Fibroblast of the conjunctiva (primary cell): ENCODE measurements at regions not wholly inside any gene's neighbourhood (a gene's known extent, or its start where the extent isn't known, plus 50 kb on each side); places are given as distances from the start of the nearest gene placed in this dataset.

Source experiments
- DNase-seq: peaks from one replicate; pipeline ENCODE4 v3.0.0-alpha.2; 2010; ENCODE audit warnings: low read depth

- DNase-seq = no peak
Observed at GRCh38 chr16:73304008-73304774, 256.3 kb upstream of the ZFHX3 start.

DNA sequence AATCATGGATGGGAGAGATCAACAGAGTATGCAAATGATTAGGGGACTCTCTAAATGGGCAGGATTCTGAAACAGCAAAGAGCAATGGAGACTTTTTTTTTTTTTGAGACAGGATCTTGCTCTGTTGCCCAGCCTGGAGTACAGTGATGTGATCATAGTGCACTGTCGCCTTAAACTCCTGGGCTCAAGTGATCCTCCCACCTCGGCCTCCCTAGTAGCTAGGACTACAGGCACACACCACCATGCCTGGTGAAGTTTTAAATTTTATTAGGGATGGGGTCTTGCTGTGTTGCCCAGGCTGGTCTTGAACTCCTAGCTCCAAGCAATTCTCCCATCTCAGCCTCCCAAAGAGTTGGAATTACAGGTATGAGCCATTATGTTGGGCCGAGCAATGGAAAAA, 255.0 kb upstream of the ZFHX3 start:
- no peak for DNase-seq

- no peak for DNase-seq
Observed at GRCh38 chr16:73301984-73302383, 254.1 kb upstream of the ZFHX3 start.

DNA sequence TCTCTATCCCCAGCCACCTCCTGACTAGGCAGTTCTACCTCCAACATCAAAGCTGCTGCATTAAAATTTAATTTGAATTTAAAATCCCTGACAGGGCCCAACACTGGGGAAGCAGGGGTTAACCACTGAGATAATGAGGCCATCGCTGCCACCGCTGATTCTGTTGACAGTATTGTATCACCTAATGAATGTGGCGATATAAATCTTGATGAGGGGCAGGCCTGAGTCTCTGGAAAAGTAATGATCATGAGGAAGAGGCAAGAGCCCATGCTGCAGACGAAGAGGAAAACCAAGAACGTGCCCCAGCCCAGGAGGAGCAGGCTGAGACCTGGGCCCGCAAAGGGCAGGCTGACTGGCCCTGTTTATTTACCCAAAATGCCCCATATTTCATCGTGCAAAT, 251.4 kb upstream of the ZFHX3 start:
- no peak for DNase-seq

- no peak for DNase-seq
Observed at GRCh38 chr16:73298562-73298961, 250.6 kb upstream of the ZFHX3 start.

- DNase-seq = no peak
Observed at GRCh38 chr16:73290258-73290657, 242.3 kb upstream of the ZFHX3 start.

DNA sequence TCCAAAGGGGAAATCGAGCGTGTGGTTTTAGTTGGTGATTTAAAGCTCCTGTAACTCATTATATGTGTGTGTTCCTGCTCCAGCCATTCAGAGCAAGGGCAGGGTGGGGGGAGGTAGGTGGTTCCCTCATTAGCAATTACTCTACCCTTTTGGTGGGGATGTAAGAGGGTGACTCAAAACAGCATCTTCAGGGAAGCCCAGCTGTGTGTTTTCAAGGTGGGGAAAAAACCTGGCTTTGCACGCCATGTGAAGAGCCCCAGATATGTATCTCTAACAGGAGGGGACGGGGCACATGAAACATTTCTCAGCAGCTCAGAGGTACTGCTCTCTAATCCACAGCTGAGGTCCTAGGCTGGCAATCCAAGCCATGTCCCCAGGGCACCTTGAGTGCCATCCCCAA, 241.3 kb upstream of the ZFHX3 start:
- DNase-seq = no peak

- DNase-seq = no peak
Observed at GRCh38 chr16:73288520-73288919, 240.6 kb upstream of the ZFHX3 start.

- no peak for DNase-seq
Observed at GRCh38 chr16:73287859-73288405, 240.0 kb upstream of the ZFHX3 start.

DNA sequence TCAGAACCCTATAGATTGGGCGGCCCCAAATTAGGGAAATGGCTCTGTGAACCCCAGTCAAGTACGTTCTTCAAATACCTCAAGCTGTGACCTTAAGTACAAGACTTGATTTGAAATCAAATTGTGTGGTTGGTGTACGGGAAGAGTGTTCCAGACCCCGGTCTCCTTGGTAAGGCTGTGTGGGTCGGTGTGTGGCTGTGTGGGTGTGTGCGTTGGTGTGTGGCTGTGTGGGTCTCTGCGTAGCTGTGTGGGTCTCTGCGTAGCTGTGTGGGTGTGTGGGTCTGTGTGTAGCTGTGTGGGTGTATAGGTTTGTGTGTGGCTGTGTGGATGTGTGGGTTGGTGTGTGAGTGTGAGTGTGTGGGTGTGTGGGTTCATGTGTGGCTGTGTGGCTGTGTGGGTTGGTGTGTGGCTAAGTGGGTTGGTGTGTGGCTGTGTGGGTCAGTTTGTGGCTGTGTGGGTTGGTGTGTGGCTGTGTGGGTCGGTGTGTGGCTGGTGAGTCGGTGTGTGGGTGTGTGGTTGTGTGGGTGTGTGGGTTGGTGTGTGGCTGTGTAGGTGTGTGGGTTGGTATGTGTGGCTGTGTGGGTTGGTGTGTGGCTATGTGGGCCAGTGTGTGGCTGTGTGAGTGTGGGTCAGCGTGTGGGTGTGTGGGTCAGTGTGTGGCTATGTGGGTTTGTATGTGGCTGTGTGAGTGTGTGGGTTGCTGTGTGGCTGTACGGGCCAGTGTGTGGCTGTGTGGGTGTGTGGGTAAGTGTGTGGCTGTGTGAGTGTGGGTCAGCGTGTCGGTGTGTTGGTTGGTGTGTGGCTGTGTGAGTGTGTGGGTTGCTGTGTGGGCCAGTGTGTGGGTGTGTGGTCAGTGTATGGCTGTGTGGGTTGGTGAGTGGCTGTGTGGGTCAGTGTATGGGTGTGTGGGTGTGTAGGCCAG, 238.7 kb upstream of the ZFHX3 start:
- no peak for DNase-seq

DNA sequence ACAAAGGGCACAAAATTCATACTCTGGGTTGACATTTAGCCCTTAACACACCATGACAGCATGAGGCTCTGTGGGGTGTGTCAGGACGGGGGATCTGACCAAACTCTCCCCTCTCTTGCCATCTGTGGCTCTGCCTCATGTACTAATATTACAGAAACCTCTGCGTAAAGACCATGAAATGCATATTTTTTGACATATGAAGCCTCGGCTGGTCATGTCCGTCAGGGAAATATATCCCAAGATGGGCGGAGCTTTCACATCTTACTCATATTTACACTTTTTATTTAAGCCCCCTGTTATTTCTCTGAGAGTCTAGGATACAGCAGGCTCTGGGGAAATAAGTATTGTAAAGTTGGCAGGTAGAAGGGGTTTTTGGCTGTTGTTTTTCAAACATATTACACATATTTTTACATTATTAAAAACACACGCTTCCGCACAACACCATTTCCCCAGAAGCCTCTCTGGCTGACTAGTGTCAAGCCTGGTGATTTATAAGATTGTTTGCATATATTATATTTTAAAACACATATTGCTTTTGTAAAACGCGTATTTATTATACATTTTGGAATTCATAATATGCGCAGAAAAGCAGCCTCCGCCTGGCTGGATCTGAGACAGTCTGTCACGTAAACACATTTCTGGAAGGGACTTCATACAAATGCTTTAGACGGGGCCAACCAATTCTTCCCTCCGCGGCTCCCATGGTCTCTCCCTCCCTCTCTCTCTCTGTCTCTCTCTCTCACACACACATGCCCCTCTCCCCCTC, 237.7 kb upstream of the ZFHX3 start:
- no peak for DNase-seq

DNA sequence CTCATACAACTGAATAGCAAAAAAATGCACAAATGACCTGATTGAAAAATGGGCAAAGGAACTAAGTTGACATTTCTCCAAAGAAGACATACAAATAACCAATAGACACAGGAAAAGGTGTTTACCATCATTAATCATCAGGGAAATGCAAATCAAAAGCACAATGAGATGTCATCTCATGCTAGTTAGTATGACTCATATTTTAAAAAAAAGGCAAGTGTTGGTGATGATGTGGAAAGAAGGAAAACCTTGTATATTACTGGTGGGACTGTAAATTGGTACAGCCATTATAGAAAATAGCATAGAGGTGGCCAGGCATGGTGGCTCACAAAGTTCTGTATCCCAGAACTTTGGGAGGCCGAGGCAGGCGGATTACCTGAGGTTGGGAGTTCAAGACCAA, 232.5 kb upstream of the ZFHX3 start:
- DNase-seq = no peak

DNA sequence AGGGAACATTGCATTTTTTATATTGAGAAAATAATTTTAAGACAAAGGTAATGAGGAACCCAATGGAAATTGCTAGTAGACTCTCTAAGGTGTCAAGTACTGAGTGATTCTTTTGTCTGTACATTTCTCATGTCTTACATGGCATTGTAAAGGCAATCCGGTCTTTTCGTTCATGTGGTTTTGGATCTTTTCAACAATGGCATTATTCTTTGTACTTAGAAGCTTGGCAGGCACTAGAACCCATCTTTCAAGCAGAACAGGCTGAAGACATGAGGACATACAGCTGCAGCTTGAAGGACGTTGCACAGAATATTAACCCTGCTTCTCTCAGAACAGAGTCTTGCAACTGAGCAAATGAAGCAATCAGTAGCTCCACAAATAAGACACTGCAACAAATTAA, 231.5 kb upstream of the ZFHX3 start:
- DNase-seq = no peak

GRCh38 chr16:73277071-73277470, 229.1 kb upstream of the ZFHX3 start:
- DNase-seq = no peak

DNA sequence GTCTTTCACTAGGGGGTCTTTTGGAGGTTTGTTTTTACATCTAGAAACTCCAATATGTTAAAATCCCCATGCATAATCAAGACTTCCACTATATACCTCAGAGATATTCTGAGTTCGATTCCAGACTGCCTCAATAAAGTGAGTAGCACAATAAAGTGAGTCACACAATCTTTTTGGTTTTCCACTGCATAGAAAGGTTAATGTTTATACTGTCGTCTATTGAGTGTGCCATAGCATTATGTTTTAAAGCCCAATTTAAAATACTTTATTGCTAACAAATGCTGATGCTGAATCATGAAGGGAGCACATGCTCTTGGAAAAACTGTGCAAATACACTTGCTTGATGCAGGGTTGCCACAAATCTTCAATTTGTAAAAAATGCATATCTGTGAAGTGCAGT, 227.5 kb upstream of the ZFHX3 start:
- no peak for DNase-seq

DNA sequence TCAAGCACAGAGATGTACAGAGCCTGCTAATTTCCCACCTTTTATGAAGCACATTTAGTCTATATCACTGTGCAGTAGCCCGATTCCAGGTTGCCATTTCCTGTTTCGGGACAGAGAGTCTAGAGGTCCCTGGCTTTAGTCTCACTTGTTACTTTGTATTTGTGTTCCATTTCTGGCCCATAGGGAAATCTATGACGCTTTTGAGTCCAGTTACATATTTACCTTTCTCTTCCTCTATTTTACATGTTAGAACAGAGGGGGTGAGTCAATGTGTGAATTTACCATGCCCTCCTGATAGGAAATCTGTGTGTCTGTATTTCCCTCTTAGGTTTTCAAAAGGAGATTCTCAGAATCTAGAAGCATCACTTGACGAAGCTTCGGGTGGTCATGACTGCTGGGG, 227.1 kb upstream of the ZFHX3 start:
- no peak for DNase-seq

DNA sequence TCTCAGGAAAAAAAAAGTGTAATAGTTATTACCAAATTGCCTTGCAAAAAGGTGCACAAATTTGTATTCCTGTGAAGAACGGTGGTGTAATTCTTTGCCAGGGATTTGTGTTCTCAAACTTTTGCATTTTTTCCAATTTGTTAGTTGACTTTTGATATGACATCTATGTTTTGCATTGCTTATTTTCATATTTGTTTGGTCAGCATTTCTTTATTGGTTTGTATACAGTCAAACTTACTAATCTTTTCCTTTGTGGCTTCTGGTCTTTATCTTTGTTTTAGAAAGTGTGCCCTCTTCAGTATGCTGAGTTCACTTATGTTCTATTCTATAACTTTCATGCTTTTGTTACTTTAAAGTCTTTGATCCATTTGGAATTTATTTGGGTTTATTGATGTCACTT, 226.2 kb upstream of the ZFHX3 start:
- DNase-seq = no peak

DNA sequence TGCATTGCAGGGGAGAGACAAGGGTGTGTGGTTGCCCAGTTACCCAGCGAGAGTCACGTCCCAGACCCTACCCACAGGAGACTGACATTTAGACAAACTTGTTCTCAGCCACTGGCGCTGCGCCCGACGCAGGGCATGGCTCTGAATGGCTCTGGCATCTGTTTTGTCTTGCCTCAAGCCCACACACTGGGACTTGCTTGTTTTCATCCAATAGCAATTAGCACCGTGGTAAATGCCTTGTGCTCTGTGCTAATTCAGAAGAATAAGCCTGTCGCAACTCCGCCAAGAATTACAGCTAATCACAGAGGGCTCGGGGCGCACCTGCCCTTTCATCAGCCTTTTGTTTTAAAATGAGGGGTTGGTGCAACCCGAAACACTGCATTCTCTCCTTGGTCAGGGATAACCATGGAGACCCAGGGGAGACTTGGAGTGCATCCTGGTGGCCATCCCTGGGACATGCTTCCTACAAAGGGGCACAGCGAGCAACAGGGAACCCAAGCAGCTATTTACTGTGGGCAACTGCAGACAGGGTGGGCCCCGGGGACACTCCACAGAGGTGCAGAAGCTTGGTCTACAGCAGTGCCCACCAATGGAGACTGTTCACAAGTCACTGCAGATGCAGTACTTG, 220.6 kb upstream of the ZFHX3 start:
- DNase-seq = no peak

- DNase-seq = no peak
Observed at GRCh38 chr16:73265935-73266334, 218.0 kb upstream of the ZFHX3 start.

GRCh38 chr16:73265124-73265837, 217.4 kb upstream of the ZFHX3 start:
- no peak for DNase-seq

GRCh38 chr16:73262931-73263330, 215.0 kb upstream of the ZFHX3 start:
- no peak for DNase-seq
